ENCODE measurements at regions not wholly inside any gene's neighbourhood (a gene's known extent, or its start where the extent isn't known, plus 50 kb on each side); places are given as distances from the start of the nearest gene placed in this dataset.

DNA sequence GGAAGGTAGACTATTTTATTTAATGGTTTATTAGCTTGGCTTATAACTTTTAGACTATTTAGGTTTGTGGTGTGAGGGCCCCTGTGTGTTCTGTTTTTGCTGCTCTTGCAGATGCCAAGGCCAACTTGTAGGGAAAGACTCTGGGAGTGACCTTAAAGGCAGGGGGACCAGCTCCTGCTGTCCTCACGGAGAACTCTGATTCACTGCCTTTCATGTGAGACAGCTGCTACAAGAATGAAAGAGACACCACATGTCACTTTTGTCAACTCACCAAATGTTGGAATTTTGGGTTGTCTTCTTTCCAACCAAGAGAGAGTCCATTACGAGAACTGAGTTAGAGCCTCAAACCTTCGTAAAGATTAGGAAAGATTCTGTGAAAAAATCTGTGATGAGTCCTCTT lies 258.3 kb upstream of the ADAMTSL1 start:
- H3K4me3 ChIP-seq (ENCODE audit: low read length), result no peak overlapping the region

DNA sequence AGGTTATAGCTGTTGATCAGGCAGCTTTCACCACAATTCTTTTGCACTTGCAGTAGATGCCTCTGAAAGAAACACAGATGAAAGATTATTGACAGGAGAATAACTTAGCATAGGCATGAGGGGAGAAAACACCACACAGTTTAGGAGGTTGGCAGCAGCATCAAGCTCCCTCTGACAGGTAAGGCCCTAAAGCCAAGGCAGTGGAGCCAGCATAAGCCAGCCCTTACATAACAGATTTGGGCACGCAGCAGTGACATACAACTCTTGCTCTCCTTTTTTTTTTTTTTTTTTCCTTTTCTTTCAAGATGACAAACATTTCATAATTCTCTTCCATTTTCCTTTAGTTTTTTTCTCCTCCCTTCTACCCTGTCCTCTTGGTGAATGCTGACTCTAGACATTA lies 257.6 kb upstream of the ADAMTSL1 start:
- Histone ChIP-seq H3K36me3 (ENCODE audit: control insufficient read depth, low read length) (no peaks in the 10 kb centered on the region), H3K27ac (ENCODE audit: low read depth, low read length) (no peak overlapping the region), H3K4me2 (ENCODE audit: low read length) (no peak overlapping the region), H3F3A (ENCODE audit: control insufficient read depth, insufficient read depth) (no peaks in the 10 kb centered on the region), H3K79me2 (ENCODE audit: control insufficient read depth, low read length) (no peaks in the 10 kb centered on the region), H4K20me1 (ENCODE audit: control insufficient read depth, insufficient read depth, low read depth, low read length) (no peaks in the 10 kb centered on the region), H3K27me3 (ENCODE audit: control insufficient read depth, low read length) (no peaks in the 10 kb centered on the region), H3K9me3 (ENCODE audit: control insufficient read depth, insufficient read depth, low read length) (no peaks in the 10 kb centered on the region), H3K4me1 (ENCODE audit: control insufficient read depth, low read length) (no peaks in the 10 kb centered on the region), H3K9me2 (replicated peaks; ENCODE audit: control insufficient read depth, low read length) (no peaks in the 10 kb centered on the region), H3K4me3 (ENCODE audit: low read length) (no peak overlapping the region)
- TF ChIP-seq EZH2phosphoT487 (IDR thresholded peaks at IDR 0.05; ENCODE audit: borderline replicate concordance, low read length) (no peak), CTCF (IDR thresholded peaks at IDR 0.05; ENCODE audit: low read depth, low read length, poor library complexity, severe bottlenecking) (no peak)

More for the DNA sequence above, 258.3 kb upstream of the ADAMTSL1 start:
- Histone ChIP-seq H3K9me2 (replicated peaks; ENCODE audit: control insufficient read depth, low read length) (no peaks in the 10 kb centered on the region), H3F3A (ENCODE audit: control insufficient read depth, insufficient read depth) (no peaks in the 10 kb centered on the region), H3K36me3 (ENCODE audit: control insufficient read depth, low read length) (no peaks in the 10 kb centered on the region), H3K27me3 (ENCODE audit: control insufficient read depth, low read length) (no peaks in the 10 kb centered on the region), H3K27ac (ENCODE audit: low read depth, low read length) (no peak overlapping the region), H3K79me2 (ENCODE audit: control insufficient read depth, low read length) (no peaks in the 10 kb centered on the region), H3K4me2 (ENCODE audit: low read length) (no peak overlapping the region), H3K4me1 (ENCODE audit: control insufficient read depth, low read length) (no peaks in the 10 kb centered on the region), H3K9me3 (ENCODE audit: control insufficient read depth, insufficient read depth, low read length) (no peaks in the 10 kb centered on the region), H4K20me1 (ENCODE audit: control insufficient read depth, insufficient read depth, low read depth, low read length) (no peaks in the 10 kb centered on the region)
- TF ChIP-seq EZH2phosphoT487 (IDR thresholded peaks at IDR 0.05; ENCODE audit: borderline replicate concordance, low read length) (no peak), CTCF (IDR thresholded peaks at IDR 0.05; ENCODE audit: low read depth, low read length, poor library complexity, severe bottlenecking) (no peak)

- H4K20me1 ChIP-seq (ENCODE audit: control insufficient read depth, insufficient read depth, low read depth, low read length), result no peaks in the 10 kb centered on the region
- H3K9me3 ChIP-seq (ENCODE audit: control insufficient read depth, insufficient read depth, low read length), result no peaks in the 10 kb centered on the region
- no peaks in the 10 kb centered on the region for H3K9me2 ChIP-seq (replicated peaks; ENCODE audit: control insufficient read depth, low read length)
- H3K4me3 ChIP-seq (ENCODE audit: low read length), result no peak overlapping the region
- no peak overlapping the region for H3K4me2 ChIP-seq (ENCODE audit: low read length)
- H3K27me3 ChIP-seq (ENCODE audit: control insufficient read depth, low read length), result no peaks in the 10 kb centered on the region
- H3K79me2 ChIP-seq (ENCODE audit: control insufficient read depth, low read length), result no peaks in the 10 kb centered on the region
- H3K36me3 ChIP-seq (ENCODE audit: control insufficient read depth, low read length), result no peaks in the 10 kb centered on the region
- H3F3A ChIP-seq (ENCODE audit: control insufficient read depth, insufficient read depth), result no peaks in the 10 kb centered on the region
- no peak overlapping the region for H3K27ac ChIP-seq (ENCODE audit: low read depth, low read length)
- TF ChIP-seq CTCF (IDR thresholded peaks at IDR 0.05; ENCODE audit: low read depth, low read length, poor library complexity, severe bottlenecking), result no peak
- no peak for TF ChIP-seq EZH2phosphoT487 (IDR thresholded peaks at IDR 0.05; ENCODE audit: borderline replicate concordance, low read length)
- no peaks in the 10 kb centered on the region for H3K4me1 ChIP-seq (ENCODE audit: control insufficient read depth, low read length)
These were observed 245.9 kb upstream of the ADAMTSL1 start for GRCh38 chr9:18228101-18228500.

Measured in DOHH2 (cell line).